Keratinocyte (primary cell): ENCODE measurements at regions not wholly inside any gene's neighbourhood (a gene's known extent, or its start where the extent isn't known, plus 50 kb on each side); places are given as distances from the start of the nearest gene placed in this dataset.

Experiments used
- CTCF ChIP-seq, 3 experiments: IDR thresholded peaks in 1 of 3; conservative IDR thresholded peaks in 1 of 3; optimal IDR thresholded peaks in 1 of 3; 2 replicates in 2 of 3; 3 replicates in 1 of 3; pipeline versions ENCODE3 to v1.5.1; 2011; ENCODE audit warnings: low read length in 3 of 3, mild to moderate bottlenecking in 3 of 3, moderate library complexity in 2 of 3, control low read depth in 1 of 3, inconsistent platforms in 1 of 3; ENCODE audit not compliant: insufficient read depth in 2 of 3; ENCODE audit errors: extremely low read depth in 1 of 3
- EZH2 ChIP-seq: IDR thresholded peaks from one replicate; pipeline ENCODE4 v1.6.1; 2012; ENCODE audit warnings: inconsistent platforms, mild to moderate bottlenecking, low read length, moderate library complexity

GRCh38 chr1:66462313-66462712 lies 71.6 kb upstream of the SGIP1 start:
- no peak for TF ChIP-seq CTCF (optimal IDR thresholded peaks at IDR 0.05 in 1 of 3, IDR thresholded peaks at IDR 0.05 in 1 of 3, conservative IDR thresholded peaks at IDR 0.05 in 1 of 3; ENCODE audit: extremely low read depth in 1 of 3, insufficient read depth in 2 of 3, low read length in 3 of 3)
- TF ChIP-seq EZH2: no peak
